IMR-90 (cell line): ENCODE measurements at regions not wholly inside any gene's neighbourhood (a gene's known extent, or its start where the extent isn't known, plus 50 kb on each side); places are given as distances from the start of the nearest gene placed in this dataset.

Experiments used
- ATAC-seq: fragments of 200-7000 bp; cut with Tn5 transposase; 2 replicates; pipeline ENCODE4 v1.9.1; 2020; ENCODE audit warnings: low read depth, mild to moderate bottlenecking, moderate library complexity
- BruUV-seq: library from RNA; stranded (reverse); fragments of 400-500 nt; replicated peaks from 2 replicates; lab custom pipeline; 2021; lab: Mats Ljungman, UMichigan
- CTCF ChIA-PET: fragments of 300-600 bp; formaldehyde crosslinking; extraction: SDS; loops from one replicate; lab custom pipeline; 2021; ENCODE audit warnings: antibody characterized with exemption; lab: Yijun Ruan, JAX
- POLR2A ChIA-PET: fragments of 300-600 bp; sonication (Branson Sonifier 250); formaldehyde crosslinking; loops from one replicate; lab custom pipeline; 2022; ENCODE audit warnings: antibody characterized with exemption; ENCODE audit not compliant: unreplicated experiment; lab: Charles Lee
- DNase-seq: peaks from one replicate; pipeline ENCODE4 v3.0.0; 2013
- H2AFZ ChIP-seq: replicated peaks from 2 replicates; pipeline ENCODE3; 2013; ENCODE audit warnings: low read length, mild to moderate bottlenecking; ENCODE audit not compliant: poor library complexity
- H2AK5ac ChIP-seq: 2 replicates; pipeline ENCODE4 v1.6.1; 2013; ENCODE audit warnings: low read depth, low read length, inconsistent platforms
- H2AK9ac ChIP-seq: replicated peaks from 2 replicates; pipeline ENCODE3; 2013; ENCODE audit warnings: mild to moderate bottlenecking, low read depth, low read length, moderate library complexity; ENCODE audit not compliant: poor library complexity
- H2BK120ac ChIP-seq: 2 replicates; pipeline ENCODE4 v1.6.1; 2013; ENCODE audit warnings: low read depth, low read length, inconsistent platforms
- H2BK15ac ChIP-seq: 3 replicates; pipeline ENCODE4 v1.6.1; 2013; ENCODE audit warnings: low read depth, low read length, inconsistent platforms
- H2BK20ac ChIP-seq: 2 replicates; pipeline ENCODE4 v1.6.1; 2013; ENCODE audit warnings: low read depth, mild to moderate bottlenecking, inconsistent platforms, low read length, moderate library complexity
- H2BK5ac ChIP-seq: 2 replicates; pipeline ENCODE4 v1.6.1; 2013; ENCODE audit warnings: mild to moderate bottlenecking, low read depth, low read length, inconsistent platforms; ENCODE audit not compliant: poor library complexity, severe bottlenecking
- H3K14ac ChIP-seq: replicated peaks from 2 replicates; pipeline ENCODE4 v1.6.1; 2013; ENCODE audit warnings: low read depth, low read length, inconsistent platforms
- H3K18ac ChIP-seq: 2 replicates; pipeline ENCODE4 v1.6.1; 2013; ENCODE audit warnings: low read depth, low read length, control low read depth
- H3K23ac ChIP-seq: 2 replicates; pipeline ENCODE4 v1.6.1; 2013; ENCODE audit warnings: low read depth, low read length, inconsistent platforms
- H3K27ac ChIP-seq: 2 replicates; pipeline ENCODE4 v1.5.1; 2013; ENCODE audit warnings: mild to moderate bottlenecking, control low read depth, low read length; ENCODE audit not compliant: insufficient read depth
- H3K27me3 ChIP-seq: 2 replicates; pipeline ENCODE4 v1.6.1; 2013; ENCODE audit warnings: low read length; ENCODE audit not compliant: control insufficient read depth, insufficient read depth
- H3K36me3 ChIP-seq: 2 replicates; pipeline ENCODE4 v1.6.1; 2013; ENCODE audit warnings: low read length, mixed read lengths; ENCODE audit not compliant: control insufficient read depth, insufficient read depth
- H3K4ac ChIP-seq: 2 replicates; pipeline ENCODE4 v1.6.1; 2013; ENCODE audit warnings: low read depth, low read length, inconsistent platforms
- H3K4me1 ChIP-seq: 2 replicates; pipeline ENCODE4 v1.6.1; 2013; ENCODE audit warnings: low read length, mixed read lengths; ENCODE audit not compliant: control insufficient read depth, insufficient read depth
- H3K4me2 ChIP-seq: 2 replicates; pipeline ENCODE4 v1.6.1; 2013; ENCODE audit warnings: low read depth, mild to moderate bottlenecking, control low read depth, low read length, moderate library complexity
- H3K4me3 ChIP-seq: 2 replicates; pipeline ENCODE4 v1.5.1; 2013; ENCODE audit warnings: low read depth, mild to moderate bottlenecking, control low read depth, low read length, moderate library complexity; ENCODE audit not compliant: insufficient read depth
- H3K56ac ChIP-seq: 2 replicates; pipeline ENCODE4 v1.6.1; 2013; ENCODE audit warnings: low read length, inconsistent platforms; ENCODE audit not compliant: insufficient read depth; ENCODE audit errors: extremely low read depth
- H3K79me1 ChIP-seq, 2 experiments: 2 replicates each; pipeline ENCODE4 v1.6.1; 2013; ENCODE audit warnings: low read length in 2 of 2, inconsistent platforms in 1 of 2, low read depth in 1 of 2
- H3K9ac ChIP-seq: 2 replicates; pipeline ENCODE4 v1.6.1; 2013; ENCODE audit warnings: low read depth, low read length, control low read depth
- H3K9me1 ChIP-seq: 2 replicates; pipeline ENCODE4 v1.6.1; 2013; ENCODE audit warnings: low read length, inconsistent platforms; ENCODE audit not compliant: insufficient read depth
- H3K9me3 ChIP-seq: 2 replicates; pipeline ENCODE4 v1.6.1; 2013; ENCODE audit warnings: low read length; ENCODE audit not compliant: control insufficient read depth, insufficient read depth
- H4K20me1 ChIP-seq: 2 replicates; pipeline ENCODE4 v1.6.1; 2013; ENCODE audit warnings: low read length, inconsistent platforms; ENCODE audit not compliant: insufficient read depth
- H4K5ac ChIP-seq: 2 replicates; pipeline ENCODE4 v1.6.1; 2013; ENCODE audit warnings: mild to moderate bottlenecking, low read depth, low read length, control low read depth
- H4K8ac ChIP-seq, 2 experiments: 2 replicates each; pipeline ENCODE4 v1.6.1; 2013; ENCODE audit warnings: low read depth in 2 of 2, low read length in 2 of 2, control low read depth in 1 of 2, inconsistent platforms in 1 of 2
- H4K91ac ChIP-seq: 2 replicates; pipeline ENCODE4 v1.6.1; 2013; ENCODE audit warnings: low read depth, low read length, inconsistent platforms; ENCODE audit not compliant: insufficient read depth
- BHLHE40 ChIP-seq: fragments of 150-350 bp; IDR thresholded peaks from 2 replicates; pipeline ENCODE4 v1.6.1; 2016; ENCODE audit warnings: mild to moderate bottlenecking, low read depth, low read length
- CEBPB ChIP-seq: IDR thresholded peaks from 2 replicates; pipeline ENCODE4 v1.6.1; 2012; ENCODE audit warnings: low read depth, low read length, improper control_type of control experiment
- CHD1 ChIP-seq: IDR thresholded peaks from 2 replicates; pipeline ENCODE4 v1.6.1; 2012; ENCODE audit warnings: low read depth, low read length, improper control_type of control experiment
- FOS ChIP-seq: fragments of 150-350 bp; IDR thresholded peaks from 2 replicates; pipeline ENCODE4 v1.6.1; 2016; ENCODE audit warnings: low read depth, low read length
- MAFK ChIP-seq: IDR thresholded peaks from 2 replicates; pipeline ENCODE4 v1.6.1; 2012; ENCODE audit warnings: low read depth, low read length, improper control_type of control experiment
- MAZ ChIP-seq: IDR thresholded peaks from 2 replicates; pipeline ENCODE4 v1.6.1; 2012; ENCODE audit warnings: low read depth, mild to moderate bottlenecking, low read length, improper control_type of control experiment, moderate library complexity, borderline replicate concordance
- MXI1 ChIP-seq: IDR thresholded peaks from 2 replicates; pipeline ENCODE4 v1.6.1; 2012; ENCODE audit warnings: low read depth, mild to moderate bottlenecking, low read length, moderate library complexity, borderline replicate concordance
- RCOR1 ChIP-seq: IDR thresholded peaks from 2 replicates; pipeline ENCODE4 v1.6.1; 2012; ENCODE audit warnings: mild to moderate bottlenecking, low read length, improper control_type of control experiment; ENCODE audit not compliant: insufficient replicate concordance
- RFX5 ChIP-seq: IDR thresholded peaks from 2 replicates; pipeline ENCODE4 v1.8.0; 2012; ENCODE audit warnings: low read depth, mild to moderate bottlenecking, low read length, moderate library complexity
- SMC3 ChIP-seq: fragments of 150-350 bp; IDR thresholded peaks from 2 replicates; pipeline ENCODE4 v1.6.1; 2016; ENCODE audit warnings: low read depth, mild to moderate bottlenecking, antibody characterized with exemption, low read length, moderate library complexity
- USF2 ChIP-seq: fragments of 150-350 bp; IDR thresholded peaks from 2 replicates; pipeline ENCODE4 v1.6.1; 2017; ENCODE audit warnings: mild to moderate bottlenecking, antibody characterized with exemption, low read length, low read depth
- WGBS, 2 experiments: methylation state at CpG; one replicate each; pipeline versions ENCODE4 v1.1.5 to v1.1.7; 2013; ENCODE audit warnings: missing lambda C conversion rate in 2 of 2; ENCODE audit not compliant: insufficient read length in 1 of 2; ENCODE audit errors: extremely low coverage in 2 of 2; 5-methylcytosine and 5-hydroxymethylcytosine counted together
- dilution Hi-C: fragments of 300-500 bp; cut with HindIII; formaldehyde crosslinking; loops from one replicate; pipeline ENCODE4 v1.14.3; 2018; ENCODE audit warnings: low sequenced_read_pairs; ENCODE audit not compliant: unreplicated experiment
- in situ Hi-C: fragments of 300-500 bp; cut with MboI; formaldehyde crosslinking; loops from 3 replicates; pipeline ENCODE4 v1.14.3; 2019; ENCODE audit warnings: low sequenced_read_pairs, inconsistent platforms, mixed read lengths
- intact Hi-C: fragments of 100-400 bp; cut with micrococcal nuclease; formaldehyde crosslinking; loops from 2 replicates; pipeline ENCODE4 v1.10.0; 2022
- TF ChIP-seq, protein P1 (sequence below): fragments of 150-350 bp; IDR thresholded peaks from 2 replicates; pipeline ENCODE4 v1.6.1; 2016; ENCODE audit warnings: low read depth, mild to moderate bottlenecking, low read length, moderate library complexity, borderline replicate concordance

DNA sequence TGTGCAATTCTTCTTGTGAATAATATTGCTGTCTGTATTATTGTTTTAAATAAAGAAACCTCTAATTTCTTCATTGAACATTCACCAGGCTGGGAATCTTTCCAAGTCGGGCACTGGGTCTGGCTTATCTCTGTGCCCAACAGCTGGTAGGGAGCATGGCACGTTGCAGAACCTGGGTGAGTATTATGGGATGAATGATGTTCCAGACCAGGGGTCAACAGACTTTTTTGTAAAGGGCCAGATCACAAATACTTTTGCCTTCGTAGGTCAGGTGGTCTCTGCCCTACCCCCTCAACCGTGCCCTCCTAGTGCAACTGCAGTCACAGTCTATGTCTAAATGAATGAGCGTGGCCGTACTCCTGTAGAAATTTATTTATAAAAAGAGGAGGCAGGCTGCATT is 81.6 kb upstream of the FOXQ1 start:
- Histone ChIP-seq H4K5ac (no peak overlapping the region), H2BK20ac (no peak overlapping the region), H3K23ac (no peak overlapping the region), H3K4me2 (no peak overlapping the region), H3K56ac (no peak overlapping the region), H3K4me1 (no peaks in the 10 kb centered on the region), H2AK9ac (no peak overlapping the region), H3K9me3 (no peaks in the 10 kb centered on the region), H2BK5ac (no peak overlapping the region), H3K36me3 (no peaks in the 10 kb centered on the region), H2AK5ac (no peak overlapping the region), H2BK120ac (no peak overlapping the region), H4K91ac (no peak overlapping the region), H3K4ac (no peak overlapping the region), H4K8ac (no peak overlapping the region), H3K4me3 (no peak overlapping the region), H2AFZ (no peak overlapping the region), H3K18ac (no peak overlapping the region), H3K27ac (no peak overlapping the region), H3K79me1 (no peaks in the 10 kb centered on the region), H3K27me3 (peaks cover 30% of the 10 kb centered on the region), H3K9me1 (no peaks in the 10 kb centered on the region), H2BK15ac (no peak overlapping the region), H3K9ac (no peak overlapping the region), H4K20me1 (no peaks in the 10 kb centered on the region), H3K14ac (no peak overlapping the region)
- WGBS, 2 experiments, result no CpG with 5 or more reads among the region's 6 CpGs
- no peak for TF ChIP-seq SMC3
- no peak for TF ChIP-seq RFX5
- TF ChIP-seq RCOR1, result no peak
- TF ChIP-seq CHD1, result no peak
- no peak for TF ChIP-seq MXI1
- no peak for TF ChIP-seq FOS
- TF ChIP-seq MAZ, result no peak
- TF ChIP-seq, protein P1, sequence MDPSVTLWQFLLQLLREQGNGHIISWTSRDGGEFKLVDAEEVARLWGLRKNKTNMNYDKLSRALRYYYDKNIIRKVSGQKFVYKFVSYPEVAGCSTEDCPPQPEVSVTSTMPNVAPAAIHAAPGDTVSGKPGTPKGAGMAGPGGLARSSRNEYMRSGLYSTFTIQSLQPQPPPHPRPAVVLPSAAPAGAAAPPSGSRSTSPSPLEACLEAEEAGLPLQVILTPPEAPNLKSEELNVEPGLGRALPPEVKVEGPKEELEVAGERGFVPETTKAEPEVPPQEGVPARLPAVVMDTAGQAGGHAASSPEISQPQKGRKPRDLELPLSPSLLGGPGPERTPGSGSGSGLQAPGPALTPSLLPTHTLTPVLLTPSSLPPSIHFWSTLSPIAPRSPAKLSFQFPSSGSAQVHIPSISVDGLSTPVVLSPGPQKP, result no peak
- no peak for TF ChIP-seq BHLHE40
- TF ChIP-seq USF2, result no peak
- no peak for TF ChIP-seq CEBPB
- no peak for TF ChIP-seq MAFK
- ChIA-PET POLR2A (no interaction called here), CTCF (no interaction called here)
- ATAC-seq (no peak), DNase-seq (no peak)
- dilution Hi-C loops, result no loop called here
- no TSS peak for BruUV-seq
- intact Hi-C loops, result no loop called here
- in situ Hi-C loops, result no loop called here
